HS-5 (cell line): ENCODE measurements at regions not wholly inside any gene's neighbourhood (a gene's known extent, or its start where the extent isn't known, plus 50 kb on each side); places are given as distances from the start of the nearest gene placed in this dataset.
"Not testable (repeated sequence)": the region's sequence is repeated elsewhere in the genome, so short reads cannot be mapped to it uniquely, and the experiment has no call there.

Source experiments
- DNase-seq: peaks from one replicate; pipeline ENCODE4 v3.0.0-alpha.2; 2012; ENCODE audit warnings: low read depth

- DNase-seq: no peak
Measured at GRCh38 chr5:42242881-42243485, 180.3 kb upstream of the GHR start.

GRCh38 chr5:42252306-42252705, 170.9 kb upstream of the GHR start:
- DNase-seq: no peak

DNA sequence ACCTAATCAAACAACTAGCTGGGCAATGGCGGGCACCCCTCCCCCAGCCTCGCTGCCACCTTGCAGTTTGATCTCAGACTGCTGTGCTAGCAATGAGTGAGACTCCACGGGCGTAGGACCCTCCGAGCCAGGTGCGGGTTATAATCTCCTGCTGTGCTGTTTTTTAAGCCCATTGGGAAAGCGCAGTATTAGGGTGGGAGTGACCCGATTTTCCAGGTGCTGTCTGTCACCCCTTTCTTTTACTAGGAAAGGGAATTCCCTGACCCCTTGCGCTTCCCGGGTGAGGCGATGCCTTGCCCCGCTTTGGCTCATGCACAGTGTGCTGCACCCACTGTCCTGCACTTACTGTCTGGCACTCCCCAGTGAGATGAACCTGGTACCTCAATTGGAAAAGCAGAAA, 163.3 kb upstream of the GHR start:
- not testable (repeated sequence) for DNase-seq

DNA sequence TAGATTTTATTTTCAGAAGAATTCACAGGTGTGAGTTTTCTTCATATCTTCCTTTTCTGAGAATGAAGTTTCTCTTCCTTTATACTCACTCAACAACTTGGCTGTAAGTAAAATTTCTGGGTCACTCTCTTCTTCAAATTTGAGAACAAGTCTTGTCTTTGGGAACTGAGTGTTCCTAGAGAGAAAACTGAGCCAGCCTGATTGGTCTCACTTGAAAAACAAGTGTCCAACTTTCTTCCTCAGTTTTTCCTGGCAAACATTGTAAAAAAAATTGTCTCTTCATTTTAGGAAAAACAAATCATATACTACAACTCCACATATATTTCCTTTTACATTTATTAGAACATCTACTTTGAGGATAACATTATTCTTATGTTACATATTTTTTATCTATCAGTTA, 156.1 kb upstream of the GHR start:
- no peak for DNase-seq

- DNase-seq: not testable (repeated sequence)
Measured at GRCh38 chr5:42268170-42268569, 155.1 kb upstream of the GHR start.

GRCh38 chr5:42268630-42269029, 154.6 kb upstream of the GHR start:
- DNase-seq: peak; percentile 23

GRCh38 chr5:42270771-42271170, 152.5 kb upstream of the GHR start:
- DNase-seq: no peak

DNA sequence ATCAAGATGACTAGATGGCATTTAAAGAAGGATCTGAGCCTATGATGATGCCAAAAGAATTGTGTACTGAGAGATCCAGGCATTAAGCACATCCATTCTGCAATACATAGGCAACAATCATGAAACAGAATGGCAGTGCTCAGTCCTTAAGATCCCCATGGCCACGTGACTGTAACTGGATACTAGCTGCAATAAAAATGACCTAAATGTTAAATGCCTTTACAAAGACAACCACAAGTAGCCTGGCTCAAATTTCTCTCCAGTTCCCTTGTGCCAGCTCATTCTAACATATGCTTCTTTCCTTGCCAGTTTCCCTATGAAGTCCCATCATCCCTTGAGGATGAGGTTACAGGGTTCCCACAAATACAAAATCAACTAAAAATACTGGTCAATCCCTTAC, 148.3 kb upstream of the GHR start:
- no peak for DNase-seq

- no peak for DNase-seq
Measured at GRCh38 chr5:42277293-42277692, 145.9 kb upstream of the GHR start.

DNA sequence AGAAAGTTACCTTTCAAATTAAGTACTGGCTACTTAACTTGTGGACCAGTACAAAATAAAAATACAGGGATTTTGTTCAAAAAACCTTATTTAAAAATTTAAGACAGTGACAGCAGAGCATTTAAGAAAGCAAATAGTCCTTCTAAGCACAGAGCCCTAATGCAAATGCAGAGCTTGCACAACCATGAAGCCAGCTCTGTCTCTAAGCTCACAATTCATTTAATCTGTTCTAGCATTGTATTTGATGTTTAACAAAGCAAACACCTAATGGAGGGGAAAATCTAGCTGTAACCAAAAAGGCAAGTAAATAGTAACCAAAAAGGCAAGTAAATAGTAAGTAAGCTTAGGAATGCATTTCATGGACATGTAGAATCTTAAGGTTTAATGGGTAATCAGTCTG, 138.7 kb upstream of the GHR start:
- DNase-seq: no peak

- DNase-seq: no peak
Measured at GRCh38 chr5:42285230-42285629, 138.0 kb upstream of the GHR start.

GRCh38 chr5:42300496-42300895, 122.7 kb upstream of the GHR start:
- no peak for DNase-seq

- DNase-seq: peak; percentile 53
Measured at GRCh38 chr5:42301349-42301748, 121.9 kb upstream of the GHR start.

DNA sequence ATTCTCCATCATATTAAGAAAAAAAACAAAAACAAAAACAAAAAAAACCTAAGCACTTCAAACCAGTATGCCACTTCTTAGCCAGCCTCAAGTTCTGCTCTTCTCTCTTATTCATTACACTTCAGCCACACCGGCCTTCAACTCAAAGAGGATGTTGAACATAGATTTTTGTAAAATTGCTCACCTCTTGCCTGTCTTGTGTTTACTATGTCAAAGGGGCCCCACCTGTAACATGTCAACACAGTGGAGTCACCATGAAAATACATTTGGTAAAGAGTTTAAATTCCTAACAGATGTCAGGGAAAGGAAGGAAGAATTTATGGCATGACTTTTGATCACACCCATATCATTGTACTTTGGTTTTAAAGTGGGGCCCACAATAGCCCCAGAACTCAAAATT, 121.1 kb upstream of the GHR start:
- no peak for DNase-seq

DNA sequence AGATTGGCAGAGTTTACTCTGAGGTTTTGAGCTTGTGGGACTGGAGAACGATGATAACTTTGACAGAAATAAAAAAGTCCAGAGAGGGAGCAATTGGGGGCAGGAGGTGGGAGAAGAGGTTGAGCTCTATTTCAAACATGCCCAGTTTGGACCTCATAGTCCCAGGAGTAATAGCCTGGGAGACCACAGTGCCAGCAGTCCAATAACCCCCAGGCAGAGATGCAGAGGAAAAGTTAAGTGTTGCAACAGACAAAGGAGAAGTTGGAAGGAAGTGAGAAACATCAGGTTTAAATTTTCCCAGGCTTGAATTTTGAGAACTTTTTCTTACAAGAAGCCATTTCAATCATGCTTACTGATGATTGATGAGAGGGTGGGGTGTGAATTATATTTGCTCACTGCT, 117.0 kb upstream of the GHR start:
- no peak for DNase-seq

DNA sequence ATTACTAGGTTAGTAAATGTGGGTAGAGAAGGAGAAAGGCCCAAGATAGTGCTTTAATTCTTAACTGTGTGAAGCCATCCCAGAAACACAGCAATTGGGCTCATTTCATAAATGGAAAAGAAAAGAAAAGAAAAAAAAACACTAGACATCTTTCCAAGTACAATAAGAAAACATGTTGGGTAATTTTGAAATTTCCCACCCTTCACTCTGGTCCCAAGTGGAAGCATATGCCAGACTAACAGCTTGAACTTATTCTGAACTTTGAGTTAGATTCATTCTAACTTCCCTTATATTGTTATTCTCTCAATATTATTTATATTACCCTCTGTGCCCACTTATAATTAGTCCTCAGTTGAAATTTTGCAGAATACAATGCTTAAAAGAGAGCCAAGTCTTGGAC, 113.4 kb upstream of the GHR start:
- no peak for DNase-seq

GRCh38 chr5:42315214-42315613, 108.0 kb upstream of the GHR start:
- no peak for DNase-seq

DNA sequence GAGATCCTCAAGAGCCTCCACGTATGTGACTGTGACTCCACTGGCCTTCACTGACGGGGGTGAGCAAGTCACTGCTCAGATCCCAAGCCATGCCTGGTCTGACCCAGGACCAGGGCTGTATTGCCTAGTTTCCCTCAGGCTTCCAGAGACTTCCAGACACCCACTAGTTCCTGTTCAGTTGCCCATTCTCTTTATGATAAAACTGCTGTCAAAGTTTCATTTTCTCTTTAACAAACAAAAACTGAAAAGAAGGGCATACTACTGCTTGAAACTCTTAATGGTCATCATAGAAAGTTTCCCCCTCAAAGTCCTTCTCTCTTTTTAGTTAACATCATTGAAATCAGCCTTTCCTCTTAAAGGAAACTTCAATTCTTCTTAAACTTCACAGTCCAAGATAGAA, 105.7 kb upstream of the GHR start:
- no peak for DNase-seq

GRCh38 chr5:42319546-42319945, 103.7 kb upstream of the GHR start:
- DNase-seq: not testable (repeated sequence)

DNA sequence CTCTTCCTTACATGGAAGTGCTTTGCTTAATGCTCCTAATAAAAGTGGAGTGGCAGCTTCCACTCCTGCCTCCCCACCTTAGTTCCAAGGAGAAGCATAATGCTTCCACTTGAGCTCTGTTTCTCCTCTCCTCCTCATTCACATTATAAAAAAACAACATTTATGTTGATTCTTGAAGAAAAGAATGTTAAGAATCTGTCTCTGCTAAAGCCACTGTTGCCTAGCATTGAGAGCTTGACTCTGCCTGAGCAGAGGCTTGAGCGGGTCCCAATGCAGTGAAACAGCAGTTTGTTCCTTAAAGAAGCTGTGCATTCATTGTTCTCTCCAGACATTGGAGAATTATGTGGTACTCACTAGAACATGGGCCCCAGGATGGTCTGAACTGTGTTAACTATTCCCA, 101.5 kb upstream of the GHR start:
- no peak for DNase-seq

- DNase-seq: no peak
Measured at GRCh38 chr5:42337143-42337542, 86.1 kb upstream of the GHR start.

- no peak for DNase-seq
Measured at GRCh38 chr5:42337607-42338006, 85.6 kb upstream of the GHR start.

GRCh38 chr5:42338136-42338535, 85.1 kb upstream of the GHR start:
- no peak for DNase-seq

- no peak for DNase-seq
Measured at GRCh38 chr5:42349163-42349562, 74.1 kb upstream of the GHR start.

- no peak for DNase-seq
Measured at GRCh38 chr5:42351956-42352355, 71.3 kb upstream of the GHR start.
